Nephron progenitor cell (in vitro differentiated cells): ENCODE measurements at regions not wholly inside any gene's neighbourhood (a gene's known extent, or its start where the extent isn't known, plus 50 kb on each side); places are given as distances from the start of the nearest gene placed in this dataset.

Experiments used
- DNase-seq: peaks from one replicate; pipeline ENCODE4 v3.0.0; 2021
- H3K27ac Mint-ChIP-seq: 2 replicates; pipeline ENCODE4 v1.8.0; 2021; ENCODE audit warnings: mild to moderate bottlenecking, moderate library complexity, mixed read lengths
- H3K27me3 Mint-ChIP-seq: 2 replicates; pipeline ENCODE4 v1.8.0; 2021; ENCODE audit warnings: mild to moderate bottlenecking, low read depth, mixed read lengths; ENCODE audit not compliant: poor library complexity
- H3K36me3 Mint-ChIP-seq: 2 replicates; pipeline ENCODE4 v1.8.0; 2021; ENCODE audit warnings: low read depth, mixed read lengths
- H3K4me1 Mint-ChIP-seq: 2 replicates; pipeline ENCODE4 v1.8.0; 2021; ENCODE audit warnings: mixed read lengths
- H3K4me3 Mint-ChIP-seq: 2 replicates; pipeline ENCODE4 v1.8.0; 2021; ENCODE audit warnings: mild to moderate bottlenecking, moderate library complexity, mixed read lengths
- H3K9me3 Mint-ChIP-seq: 2 replicates; pipeline ENCODE4 v1.8.0; 2021; ENCODE audit warnings: mild to moderate bottlenecking, moderate library complexity, mixed read lengths
- TF ChIP-seq, protein P1 (sequence below): fragments of 200-600 bp; sonication (generic); IDR thresholded peaks from 2 replicates; pipeline ENCODE4 v1.5.0; 2021; ENCODE audit warnings: antibody characterized with exemption

DNA sequence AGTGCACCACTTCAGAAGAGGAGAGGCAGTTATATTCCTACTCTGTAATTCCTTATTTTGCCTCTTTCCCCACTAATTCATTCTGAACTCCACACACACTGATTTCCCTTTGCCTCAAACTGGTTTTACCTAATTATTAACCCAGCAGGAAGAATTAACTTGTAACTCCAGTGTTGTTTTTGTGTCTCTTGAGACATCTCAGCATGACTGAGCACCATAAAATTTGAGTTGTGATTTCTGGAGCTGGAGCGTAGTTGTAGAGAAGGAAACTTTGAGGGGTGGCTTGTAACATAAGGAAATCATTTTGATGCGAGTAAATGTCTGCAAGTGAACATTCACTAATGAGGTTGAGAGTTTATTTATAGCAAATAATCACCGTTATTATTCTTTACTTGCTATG, 265.2 kb downstream of the TMEM38B start:
- Mint-ChIP-seq H3K27ac (peak overlapping the region; percentile 3), H3K36me3 (no peaks in the 10 kb centered on the region), H3K27me3 (peaks cover 3% of the 10 kb centered on the region), H3K4me1 (peaks cover 45% of the 10 kb centered on the region), H3K4me3 (no peak overlapping the region), H3K9me3 (no peaks in the 10 kb centered on the region)
- no peak for DNase-seq
- TF ChIP-seq, protein P1, sequence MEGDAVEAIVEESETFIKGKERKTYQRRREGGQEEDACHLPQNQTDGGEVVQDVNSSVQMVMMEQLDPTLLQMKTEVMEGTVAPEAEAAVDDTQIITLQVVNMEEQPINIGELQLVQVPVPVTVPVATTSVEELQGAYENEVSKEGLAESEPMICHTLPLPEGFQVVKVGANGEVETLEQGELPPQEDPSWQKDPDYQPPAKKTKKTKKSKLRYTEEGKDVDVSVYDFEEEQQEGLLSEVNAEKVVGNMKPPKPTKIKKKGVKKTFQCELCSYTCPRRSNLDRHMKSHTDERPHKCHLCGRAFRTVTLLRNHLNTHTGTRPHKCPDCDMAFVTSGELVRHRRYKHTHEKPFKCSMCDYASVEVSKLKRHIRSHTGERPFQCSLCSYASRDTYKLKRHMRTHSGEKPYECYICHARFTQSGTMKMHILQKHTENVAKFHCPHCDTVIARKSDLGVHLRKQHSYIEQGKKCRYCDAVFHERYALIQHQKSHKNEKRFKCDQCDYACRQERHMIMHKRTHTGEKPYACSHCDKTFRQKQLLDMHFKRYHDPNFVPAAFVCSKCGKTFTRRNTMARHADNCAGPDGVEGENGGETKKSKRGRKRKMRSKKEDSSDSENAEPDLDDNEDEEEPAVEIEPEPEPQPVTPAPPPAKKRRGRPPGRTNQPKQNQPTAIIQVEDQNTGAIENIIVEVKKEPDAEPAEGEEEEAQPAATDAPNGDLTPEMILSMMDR, result no peak

DNA sequence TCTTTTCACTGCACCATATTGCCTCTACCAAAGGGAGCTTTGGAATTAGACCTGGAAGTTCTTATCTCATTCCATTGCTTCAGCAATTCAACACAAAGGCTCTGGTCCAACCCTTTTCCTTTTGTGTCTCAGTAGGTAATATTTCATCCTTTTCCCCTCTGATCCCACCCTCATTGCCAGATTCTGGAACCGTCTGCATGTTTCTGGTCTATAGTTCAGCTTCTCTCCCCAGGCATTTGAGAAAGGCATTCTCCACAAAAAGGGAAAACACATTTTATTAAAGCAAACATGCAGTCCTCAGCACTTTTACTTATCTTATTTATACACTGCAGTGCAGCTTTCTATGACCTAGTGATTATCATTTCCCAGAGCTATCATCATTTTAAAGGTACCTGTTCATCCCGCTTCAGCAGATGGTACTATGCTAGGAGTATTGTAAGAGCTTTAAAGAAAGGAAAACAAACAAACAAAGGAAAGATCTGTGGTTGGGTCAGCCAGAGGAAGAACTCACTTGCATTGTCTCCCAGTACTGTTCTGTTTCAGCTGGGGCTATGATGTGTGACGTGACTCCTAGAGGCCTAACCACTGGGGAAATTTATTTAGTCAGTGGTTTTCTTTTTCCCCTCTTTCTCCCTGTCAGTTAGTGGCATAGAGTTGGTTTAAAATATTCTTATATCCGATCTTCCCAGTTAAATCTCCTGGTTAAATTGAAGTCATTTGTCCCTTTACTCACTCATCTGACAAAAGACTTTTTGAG, 269.2 kb downstream of the TMEM38B start:
- H3K36me3 Mint-ChIP-seq, result no peaks in the 10 kb centered on the region
- H3K4me1 Mint-ChIP-seq, result peaks cover 31% of the 10 kb centered on the region
- H3K9me3 Mint-ChIP-seq, result no peaks in the 10 kb centered on the region
- no peak for DNase-seq
- peak overlapping the region; percentile 1 for H3K27ac Mint-ChIP-seq
- H3K27me3 Mint-ChIP-seq, result peaks cover 3% of the 10 kb centered on the region
- H3K4me3 Mint-ChIP-seq, result no peak overlapping the region
- TF ChIP-seq, protein P1, result no peak

DNA sequence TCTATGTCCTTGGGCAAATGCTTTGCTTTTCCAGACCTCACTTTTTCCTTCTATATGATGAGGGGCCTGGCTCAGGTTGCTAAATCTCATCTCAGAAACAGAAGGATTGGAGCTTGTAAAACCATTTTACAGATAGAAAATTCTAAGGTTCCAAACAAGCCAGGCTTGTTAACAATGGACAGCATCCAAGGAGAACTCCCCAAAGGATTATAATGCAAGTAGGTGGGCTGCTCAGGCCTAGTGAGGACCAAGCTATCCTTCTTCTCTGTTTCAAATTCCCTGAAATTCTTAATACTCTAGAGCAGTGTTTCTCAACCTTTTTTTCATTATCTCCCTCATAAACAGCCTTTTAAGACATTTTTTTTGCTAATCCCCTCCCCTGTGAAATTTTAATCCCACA, 269.8 kb downstream of the TMEM38B start:
- Mint-ChIP-seq H3K27ac (no peak overlapping the region), H3K4me3 (no peak overlapping the region), H3K4me1 (peaks cover 25% of the 10 kb centered on the region), H3K27me3 (peaks cover 3% of the 10 kb centered on the region), H3K9me3 (no peaks in the 10 kb centered on the region), H3K36me3 (no peaks in the 10 kb centered on the region)
- TF ChIP-seq, protein P1, result no peak
- no peak for DNase-seq

DNA sequence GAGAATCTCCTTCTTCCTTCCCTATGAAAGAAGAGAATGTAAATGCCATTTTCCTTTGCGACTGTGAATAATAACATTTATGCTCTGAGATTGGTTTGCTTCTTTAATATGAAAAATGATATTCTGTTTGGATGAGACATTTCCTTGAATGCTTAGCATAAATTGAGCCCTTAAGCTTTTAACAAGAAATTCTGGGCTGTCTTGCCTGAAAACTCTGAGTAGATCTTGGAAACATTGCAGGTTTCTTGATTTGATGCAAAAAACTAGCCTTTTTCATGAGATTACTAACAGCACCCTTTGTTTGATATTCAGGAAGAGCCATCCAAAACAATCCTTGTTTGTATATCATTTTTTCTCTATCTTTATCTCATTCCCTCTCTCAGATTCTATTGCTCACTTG, 272.5 kb downstream of the TMEM38B start:
- Mint-ChIP-seq H3K27ac (no peak overlapping the region), H3K36me3 (no peaks in the 10 kb centered on the region), H3K27me3 (peaks cover 3% of the 10 kb centered on the region), H3K9me3 (no peaks in the 10 kb centered on the region), H3K4me3 (no peak overlapping the region), H3K4me1 (peaks cover 14% of the 10 kb centered on the region)
- TF ChIP-seq, protein P1, result no peak
- no peak for DNase-seq

DNA sequence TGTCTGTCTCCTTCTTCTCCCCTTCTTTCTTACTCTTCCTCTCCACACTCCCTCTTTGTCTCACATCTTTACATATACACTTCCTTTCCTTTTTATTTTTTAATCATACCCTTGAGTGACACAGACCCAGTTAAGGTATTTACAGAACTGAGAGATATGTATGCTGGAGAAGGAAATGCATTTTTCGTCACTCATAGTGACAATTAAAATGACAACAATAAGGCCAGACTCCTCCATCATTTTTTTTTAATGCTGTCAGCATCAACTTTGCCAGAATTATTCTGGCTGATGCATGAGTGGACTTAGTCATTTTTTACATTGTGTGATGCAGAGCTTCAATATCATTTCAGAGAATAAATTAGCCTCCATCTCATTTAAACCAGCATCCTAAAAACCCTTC, 272.9 kb downstream of the TMEM38B start:
- Mint-ChIP-seq H3K9me3 (no peaks in the 10 kb centered on the region), H3K4me1 (peaks cover 16% of the 10 kb centered on the region), H3K36me3 (no peaks in the 10 kb centered on the region), H3K27me3 (peaks cover 3% of the 10 kb centered on the region), H3K27ac (no peak overlapping the region), H3K4me3 (no peak overlapping the region)
- DNase-seq, result no peak
- TF ChIP-seq, protein P1, result no peak

DNA sequence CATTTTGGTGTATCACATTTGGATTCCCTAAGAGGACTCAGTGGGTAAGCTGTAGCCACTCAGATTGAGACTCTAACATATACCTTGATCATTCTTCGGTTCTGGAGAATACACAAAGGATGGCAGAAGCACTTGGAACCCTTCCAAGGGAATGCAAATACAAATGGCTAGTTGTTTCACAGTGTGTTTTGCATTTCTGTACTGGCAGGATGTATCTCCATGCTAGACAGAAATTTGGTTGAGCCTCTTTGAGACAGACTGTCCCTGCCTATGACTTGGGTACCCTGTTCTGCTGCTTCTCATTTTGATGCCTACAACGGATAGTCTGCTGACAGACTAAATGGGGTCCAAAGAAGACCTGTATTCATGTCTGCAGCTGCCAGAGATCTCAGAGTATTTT, 273.5 kb downstream of the TMEM38B start:
- Mint-ChIP-seq H3K4me1 (peaks cover 22% of the 10 kb centered on the region), H3K4me3 (no peak overlapping the region), H3K36me3 (no peaks in the 10 kb centered on the region)

More for the DNA sequence above, 273.5 kb downstream of the TMEM38B start:
- Mint-ChIP-seq H3K27ac (no peak overlapping the region), H3K9me3 (no peaks in the 10 kb centered on the region), H3K27me3 (peaks cover 3% of the 10 kb centered on the region)
- DNase-seq, result no peak
- TF ChIP-seq, protein P1, result no peak
